ENCODE measurements at regions not wholly inside any gene's neighbourhood (a gene's known extent, or its start where the extent isn't known, plus 50 kb on each side); places are given as distances from the start of the nearest gene placed in this dataset.

DNA sequence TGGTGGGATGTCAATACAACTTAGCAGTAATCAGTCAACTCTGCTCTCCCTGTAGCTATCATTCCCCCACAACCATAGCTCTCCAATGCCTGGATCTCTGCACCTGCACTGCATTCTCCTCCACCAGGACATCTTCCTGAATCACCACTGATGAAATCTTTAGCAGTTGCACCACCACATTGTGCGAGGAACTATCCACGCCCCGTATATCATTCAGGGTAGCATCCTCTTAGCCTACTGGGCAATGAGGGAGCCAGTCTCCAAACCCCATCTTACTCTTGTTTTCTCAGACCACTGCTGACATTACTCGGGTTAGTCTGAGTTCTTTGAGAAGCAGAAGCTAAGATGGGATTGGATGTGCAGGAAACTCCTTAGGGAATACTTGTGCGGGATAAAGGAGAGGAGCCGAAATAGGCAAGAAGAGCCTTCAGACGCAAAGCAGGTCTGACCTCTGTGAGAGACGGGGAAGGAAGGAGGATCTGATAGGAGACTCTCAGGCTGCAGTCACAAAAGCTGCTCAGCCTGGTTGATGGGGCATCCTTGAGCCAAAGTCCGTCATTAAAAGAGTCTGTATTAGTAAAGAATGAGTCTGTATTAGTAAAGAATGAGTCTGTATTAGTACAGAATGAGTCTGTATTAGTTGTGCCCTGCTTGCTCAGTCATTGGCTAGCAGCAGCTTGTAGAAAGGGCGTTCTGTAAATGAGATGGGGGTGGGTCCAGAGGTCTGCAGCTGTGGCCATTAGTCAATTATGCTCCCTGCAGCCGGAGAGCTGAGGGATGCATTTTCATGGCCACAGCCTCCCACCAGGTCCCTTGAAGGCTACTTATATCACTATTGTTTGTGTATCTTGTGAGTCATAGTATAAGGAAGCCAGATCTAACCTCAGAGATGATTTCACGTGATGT is 49.6 kb upstream of the RASSF3 start:
- no peak overlapping the region for H3K4me3 ChIP-seq (ENCODE audit: insufficient read depth, low read depth, low read length)
- peak overlapping the region; percentile 7 for H3K9ac ChIP-seq (ENCODE audit: low read length)
- Mint-ChIP-seq H3K27me3 (ENCODE audit: low read depth, unreplicated experiment) (peaks cover 9% of the 10 kb centered on the region), H3K4me1 (ENCODE audit: low read depth, unreplicated experiment) (peaks cover 13% of the 10 kb centered on the region), H3K36me3 (ENCODE audit: low read depth, unreplicated experiment) (no peaks in the 10 kb centered on the region), H3K9me3 (ENCODE audit: unreplicated experiment) (no peaks in the 10 kb centered on the region), H3K27ac (ENCODE audit: unreplicated experiment) (peak overlapping the region; percentile 29), H3K4me3 (ENCODE audit: unreplicated experiment) (no peak overlapping the region)
- H3K4me1 ChIP-seq (ENCODE audit: insufficient read depth, low read length): peaks cover 15% of the 10 kb centered on the region
- no peak overlapping the region for H2AFZ ChIP-seq (ENCODE audit: low read depth, low read length)
- peaks cover 8% of the 10 kb centered on the region for H4K20me1 ChIP-seq (ENCODE audit: insufficient read depth, low read length)
- DNase-seq (ENCODE audit: low read depth) (peak; percentile 95), FAIRE-seq (peak; percentile 97)
- H3K4me2 ChIP-seq (ENCODE audit: low read length): peak overlapping the region; percentile 72
- no peak overlapping the region for H3K27ac ChIP-seq (ENCODE audit: low read depth, low read length)
- H3K27me3 ChIP-seq (ENCODE audit: insufficient read depth, low read length): peaks cover 10% of the 10 kb centered on the region
- no peaks in the 10 kb centered on the region for H3K9me3 ChIP-seq (ENCODE audit: insufficient read depth, low read depth, low read length)
- no peaks in the 10 kb centered on the region for H3K36me3 ChIP-seq (ENCODE audit: insufficient read depth, low read length)
- TF ChIP-seq, protein P1, sequence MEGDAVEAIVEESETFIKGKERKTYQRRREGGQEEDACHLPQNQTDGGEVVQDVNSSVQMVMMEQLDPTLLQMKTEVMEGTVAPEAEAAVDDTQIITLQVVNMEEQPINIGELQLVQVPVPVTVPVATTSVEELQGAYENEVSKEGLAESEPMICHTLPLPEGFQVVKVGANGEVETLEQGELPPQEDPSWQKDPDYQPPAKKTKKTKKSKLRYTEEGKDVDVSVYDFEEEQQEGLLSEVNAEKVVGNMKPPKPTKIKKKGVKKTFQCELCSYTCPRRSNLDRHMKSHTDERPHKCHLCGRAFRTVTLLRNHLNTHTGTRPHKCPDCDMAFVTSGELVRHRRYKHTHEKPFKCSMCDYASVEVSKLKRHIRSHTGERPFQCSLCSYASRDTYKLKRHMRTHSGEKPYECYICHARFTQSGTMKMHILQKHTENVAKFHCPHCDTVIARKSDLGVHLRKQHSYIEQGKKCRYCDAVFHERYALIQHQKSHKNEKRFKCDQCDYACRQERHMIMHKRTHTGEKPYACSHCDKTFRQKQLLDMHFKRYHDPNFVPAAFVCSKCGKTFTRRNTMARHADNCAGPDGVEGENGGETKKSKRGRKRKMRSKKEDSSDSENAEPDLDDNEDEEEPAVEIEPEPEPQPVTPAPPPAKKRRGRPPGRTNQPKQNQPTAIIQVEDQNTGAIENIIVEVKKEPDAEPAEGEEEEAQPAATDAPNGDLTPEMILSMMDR (IDR thresholded peaks at IDR 0.05; ENCODE audit: insufficient read depth, low read depth, low read length): no peak
- TF ChIP-seq EZH2 (IDR thresholded peaks at IDR 0.05; ENCODE audit: insufficient read depth, low read length): no peak
- no peaks in the 10 kb centered on the region for H3K79me2 ChIP-seq (ENCODE audit: insufficient read depth, low read length)
